Lung (tissue), 11 donors: ENCODE measurements at regions not wholly inside any gene's neighbourhood (a gene's known extent, or its start where the extent isn't known, plus 50 kb on each side); places are given as distances from the start of the nearest gene placed in this dataset.
A peak's percentile ranks its signal among the peaks of the same experiment; 100 is the strongest.

Experiments
- ATAC-seq: fragments of 200-7000 bp; cut with Tn5 transposase; one replicate; pipeline ENCODE4 v1.9.1; 2020; ENCODE audit warnings: moderate number of reproducible peaks; ENCODE audit not compliant: insufficient read depth, low FRiP score
- DNase-seq, 3 donors: peaks; one replicate each; pipeline ENCODE4 v3.0.0-alpha.2; 2013 to 2017
- H3K27ac ChIP-seq, 2 donors: one replicate each; pipeline ENCODE4 v1.5.1; 2013; ENCODE audit warnings: mild to moderate bottlenecking in 2 of 2, moderate library complexity in 2 of 2, control low read depth in 1 of 2, inconsistent platforms in 1 of 2, low read depth in 1 of 2, low read length in 1 of 2
- H3K27me3 ChIP-seq, 3 donors: one replicate each; pipeline ENCODE4 v1.5.1; 2013; ENCODE audit warnings: low read length in 2 of 3; ENCODE audit not compliant: control insufficient read depth in 3 of 3, insufficient read depth in 3 of 3
- H3K36me3 ChIP-seq, 4 donors: one replicate each; pipeline ENCODE4 v1.5.1; 2013; ENCODE audit warnings: low read length in 4 of 4, mild to moderate bottlenecking in 1 of 4, moderate library complexity in 1 of 4; ENCODE audit not compliant: control insufficient read depth in 4 of 4, insufficient read depth in 4 of 4
- H3K4me1 ChIP-seq, 5 donors: one replicate each; pipeline ENCODE4 v1.5.1; 2013; ENCODE audit warnings: low read length in 5 of 5, mild to moderate bottlenecking in 2 of 5, moderate library complexity in 1 of 5; ENCODE audit not compliant: control insufficient read depth in 5 of 5, insufficient read depth in 5 of 5
- H3K4me3 ChIP-seq: one replicate; pipeline ENCODE4 v1.5.1; 2013; ENCODE audit warnings: mild to moderate bottlenecking, control low read depth, moderate library complexity
- H3K9ac ChIP-seq, 2 donors: one replicate each; pipeline ENCODE4 v1.5.1; 2013; ENCODE audit warnings: low read length in 2 of 2, control low read depth in 1 of 2; ENCODE audit not compliant: insufficient read depth in 1 of 2
- H3K9me3 ChIP-seq, 4 donors: one replicate each; pipeline ENCODE4 v1.5.1; 2013; ENCODE audit warnings: low read length in 3 of 4, mild to moderate bottlenecking in 1 of 4, moderate library complexity in 1 of 4; ENCODE audit not compliant: control insufficient read depth in 4 of 4, insufficient read depth in 3 of 4
- WGBS, 2 donors: extraction: QIAGEN DNeasy Blood & Tissue Kit; methylation state at CpG; one replicate each; pipeline ENCODE4 v1.1.7; 2013; 5-methylcytosine and 5-hydroxymethylcytosine counted together
- TF ChIP-seq, protein P1 (sequence below): IDR thresholded peaks from 2 replicates; pipeline ENCODE4 v1.5.1; 2012; ENCODE audit warnings: mild to moderate bottlenecking; ENCODE audit errors: control extremely low read depth, extremely low read depth
- donor health status: control.
- donor health status: control.
- donor health status: Bipolar disorder and iron deficiency.
- donor health status: healthy.
- donor health status: DM: yes; HTN: yes; CAD: no.

DNA sequence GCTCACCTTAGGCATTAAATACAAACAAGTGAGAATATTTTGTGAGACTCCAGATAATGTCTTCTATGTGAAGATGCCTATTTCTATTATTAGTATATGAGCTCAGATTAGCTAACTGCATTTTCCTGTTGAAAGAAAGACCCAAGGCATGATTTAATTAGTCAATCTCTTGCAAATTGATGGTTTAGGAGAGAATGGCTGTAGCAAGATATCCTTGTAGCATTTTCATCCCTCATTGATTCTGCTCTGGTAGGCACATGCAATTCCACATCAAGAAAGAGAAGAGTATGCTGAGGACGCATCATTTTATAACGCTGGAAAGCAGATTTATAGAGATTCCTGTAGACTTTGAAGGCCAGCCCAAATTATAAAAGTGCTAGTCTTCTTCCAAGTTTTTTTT, 332.0 kb downstream of the SOX11 start:
- no peak for ATAC-seq
- WGBS, 2 donors = 96 to 97% methylated on average over 2 of the region's 2 CpGs
- H3K4me1 ChIP-seq = no peaks in the 10 kb centered on the region

DNA sequence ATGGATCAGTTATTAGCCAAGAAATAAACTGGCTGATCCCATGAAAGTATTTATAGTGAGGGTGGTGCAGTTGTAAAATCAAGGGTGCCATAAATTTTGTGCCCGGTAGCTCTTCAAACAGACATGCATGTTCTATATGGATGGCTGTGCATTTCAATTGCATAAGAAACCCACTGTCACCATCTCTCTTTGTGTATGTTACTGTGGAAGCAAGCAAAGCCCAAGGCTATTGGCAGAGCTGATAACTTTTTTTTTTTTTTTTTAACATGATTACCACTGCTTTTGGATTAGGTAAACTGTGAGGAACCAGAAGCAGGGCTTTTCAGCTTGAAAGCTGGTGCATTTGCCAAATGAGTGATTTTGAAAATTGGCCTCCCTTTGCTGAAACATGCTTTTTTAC, 332.6 kb downstream of the SOX11 start:
- H3K4me1 ChIP-seq = no peaks in the 10 kb centered on the region
- no peaks in the 10 kb centered on the region for H3K27me3 ChIP-seq
- TF ChIP-seq, protein P1, sequence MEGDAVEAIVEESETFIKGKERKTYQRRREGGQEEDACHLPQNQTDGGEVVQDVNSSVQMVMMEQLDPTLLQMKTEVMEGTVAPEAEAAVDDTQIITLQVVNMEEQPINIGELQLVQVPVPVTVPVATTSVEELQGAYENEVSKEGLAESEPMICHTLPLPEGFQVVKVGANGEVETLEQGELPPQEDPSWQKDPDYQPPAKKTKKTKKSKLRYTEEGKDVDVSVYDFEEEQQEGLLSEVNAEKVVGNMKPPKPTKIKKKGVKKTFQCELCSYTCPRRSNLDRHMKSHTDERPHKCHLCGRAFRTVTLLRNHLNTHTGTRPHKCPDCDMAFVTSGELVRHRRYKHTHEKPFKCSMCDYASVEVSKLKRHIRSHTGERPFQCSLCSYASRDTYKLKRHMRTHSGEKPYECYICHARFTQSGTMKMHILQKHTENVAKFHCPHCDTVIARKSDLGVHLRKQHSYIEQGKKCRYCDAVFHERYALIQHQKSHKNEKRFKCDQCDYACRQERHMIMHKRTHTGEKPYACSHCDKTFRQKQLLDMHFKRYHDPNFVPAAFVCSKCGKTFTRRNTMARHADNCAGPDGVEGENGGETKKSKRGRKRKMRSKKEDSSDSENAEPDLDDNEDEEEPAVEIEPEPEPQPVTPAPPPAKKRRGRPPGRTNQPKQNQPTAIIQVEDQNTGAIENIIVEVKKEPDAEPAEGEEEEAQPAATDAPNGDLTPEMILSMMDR = no peak
- no peak overlapping the region for H3K4me3 ChIP-seq
- no peak for ATAC-seq
- H3K9ac ChIP-seq = no peak overlapping the region
- H3K36me3 ChIP-seq = no peaks in the 10 kb centered on the region
- peak in 2 of 3 donors; percentile 19 to 32 for DNase-seq
- H3K27ac ChIP-seq = no peak overlapping the region
- H3K9me3 ChIP-seq = no peaks in the 10 kb centered on the region
- WGBS, 2 donors = 94% methylated on average over 1 of the region's 1 CpG

More for the DNA sequence above, 332.0 kb downstream of the SOX11 start:
- TF ChIP-seq, protein P1 = no peak
- DNase-seq = no peak
- no peaks in the 10 kb centered on the region for H3K27me3 ChIP-seq
- H3K9ac ChIP-seq = no peak overlapping the region
- no peaks in the 10 kb centered on the region for H3K36me3 ChIP-seq
- H3K27ac ChIP-seq = no peak overlapping the region
- H3K9me3 ChIP-seq = no peaks in the 10 kb centered on the region
- no peak overlapping the region for H3K4me3 ChIP-seq

DNA sequence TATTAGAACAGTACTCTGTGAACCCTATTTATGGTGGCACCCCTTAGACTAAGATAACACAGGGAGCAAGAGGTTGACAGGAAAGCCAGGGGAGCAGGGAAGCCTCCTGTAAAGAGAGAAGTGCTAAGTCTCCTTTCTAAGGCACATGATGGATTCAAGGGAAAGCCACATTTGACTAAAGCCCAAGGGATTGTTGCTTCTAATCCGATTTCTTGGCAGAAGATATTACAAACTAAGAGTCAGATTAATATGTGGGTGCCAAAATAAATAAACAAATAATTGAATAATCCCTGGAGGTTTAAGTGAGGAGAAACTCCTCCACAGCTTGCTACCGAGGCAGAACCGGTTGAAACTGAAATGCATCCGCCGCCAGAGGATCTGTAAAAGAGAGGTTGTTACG, 333.2 kb downstream of the SOX11 start:
- Histone ChIP-seq H3K4me1 (no peaks in the 10 kb centered on the region), H3K9me3 (no peaks in the 10 kb centered on the region), H3K36me3 (no peaks in the 10 kb centered on the region), H3K4me3 (no peak overlapping the region), H3K27me3 (no peaks in the 10 kb centered on the region), H3K9ac (no peak overlapping the region), H3K27ac (no peak overlapping the region)
- ATAC-seq (no peak), DNase-seq (no peak)
- TF ChIP-seq, protein P1 = no peak
- 84 to 90% methylated on average over 6 of the region's 6 CpGs for WGBS, 2 donors

DNA sequence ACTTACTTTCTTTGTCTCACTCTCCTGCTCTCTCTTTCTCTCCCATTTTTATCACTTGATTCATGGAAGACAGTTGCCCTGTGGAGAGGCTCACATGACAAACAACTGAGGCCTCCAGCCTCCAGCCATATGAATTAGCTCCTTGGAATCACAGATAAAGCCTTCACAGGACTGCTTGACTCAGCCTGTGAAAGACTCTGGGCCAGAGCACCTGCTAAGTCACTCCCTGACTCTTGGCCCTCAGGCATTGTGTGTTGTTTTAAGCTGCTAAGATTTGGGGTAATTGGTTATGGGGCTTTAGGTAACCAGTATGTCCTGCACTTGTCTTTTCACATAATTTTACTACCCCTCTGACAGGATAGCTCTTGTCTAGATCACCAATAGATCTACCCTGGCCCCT, 334.9 kb downstream of the SOX11 start:
- no peak overlapping the region for H3K27ac ChIP-seq
- no peaks in the 10 kb centered on the region for H3K9me3 ChIP-seq
- ATAC-seq = no peak
- TF ChIP-seq, protein P1 = no peak
- no peaks in the 10 kb centered on the region for H3K36me3 ChIP-seq
- H3K9ac ChIP-seq = no peak overlapping the region
- H3K4me3 ChIP-seq = no peak overlapping the region
- no peaks in the 10 kb centered on the region for H3K27me3 ChIP-seq
- no peak for DNase-seq
- no peaks in the 10 kb centered on the region for H3K4me1 ChIP-seq
